ENCODE measurements at regions not wholly inside any gene's neighbourhood (a gene's known extent, or its start where the extent isn't known, plus 50 kb on each side); places are given as distances from the start of the nearest gene placed in this dataset.

- no peak overlapping the region for H2BK5ac ChIP-seq (ENCODE audit: low read depth, low read length)
- H3K79me1 ChIP-seq (ENCODE audit: low read depth, low read length) = no peaks in the 10 kb centered on the region
- H4K91ac ChIP-seq (replicated peaks; ENCODE audit: insufficient read length, low read length) = no peak overlapping the region
- FAIRE-seq (no peak), DNase-seq (ENCODE audit: low read depth in 1 of 2, low spot score in 2 of 2) (no peak)
- H2BK20ac ChIP-seq (ENCODE audit: low read length) = no peak overlapping the region
- no peak overlapping the region for H4K8ac ChIP-seq (ENCODE audit: extremely low read depth, insufficient read depth, low read length)
- no peaks in the 10 kb centered on the region for H3K36me3 ChIP-seq (ENCODE audit: control insufficient read depth in 2 of 4, insufficient read depth in 4 of 4, low read length in 3 of 4)
- H2BK120ac ChIP-seq (replicated peaks; ENCODE audit: low read depth, low read length) = no peak overlapping the region
- no peaks in the 10 kb centered on the region for H4K20me1 ChIP-seq (replicated peaks in 1 of 2; ENCODE audit: control insufficient read depth in 1 of 2, insufficient read depth in 2 of 2, low read length in 2 of 2)
- WGBS, 2 experiments (ENCODE audit: extremely low coverage in 1 of 2, insufficient coverage in 1 of 2, insufficient read length in 1 of 2, insufficient replicate concordance in 2 of 2, low coverage in 1 of 2, low lambda C conversion rate in 2 of 2, missing lambda C conversion rate in 1 of 2) = 93% methylated on average over 2 of the region's 2 CpGs; no CpG with 5 or more reads in 1 of the 2 experiments
- H3K27ac ChIP-seq (ENCODE audit: low read depth, low read length) = no peak overlapping the region
- no peaks in the 10 kb centered on the region for H3K79me2 ChIP-seq (ENCODE audit: control insufficient read depth in 1 of 2, insufficient read depth in 2 of 2, low read length in 2 of 2)
- H3K4me1 ChIP-seq (replicated peaks in 1 of 4; ENCODE audit: control insufficient read depth in 3 of 4, insufficient read depth in 4 of 4, low read length in 3 of 4) = no peaks in the 10 kb centered on the region
- H3K9me3 ChIP-seq (ENCODE audit: insufficient read depth in 2 of 2, low read depth in 1 of 2, low read length in 1 of 2) = no peaks in the 10 kb centered on the region
- no peak overlapping the region for H3K23ac ChIP-seq (ENCODE audit: insufficient read length)
- H3K4me2 ChIP-seq (ENCODE audit: insufficient read depth in 1 of 2, low read depth in 2 of 2, low read length in 2 of 2) = no peak overlapping the region
- no peak overlapping the region for H2BK12ac ChIP-seq (ENCODE audit: low read depth, low read length)
- no peaks in the 10 kb centered on the region for H3K23me2 ChIP-seq (ENCODE audit: low read depth, low read length)
- ChIA-PET POLR2A (ENCODE audit: partially characterized antibody) (no interaction called here), CTCF (ENCODE audit: partially characterized antibody) (interaction anchor here (1.7 kb wide), 1 partner anchor 24 kb away, joined by 6 read pairs; no protein-coding TSS in a partner anchor)
- H2AK5ac ChIP-seq (ENCODE audit: low read depth, low read length) = no peak overlapping the region
- H2AFZ ChIP-seq (ENCODE audit: low read length) = no peak overlapping the region
- H3K18ac ChIP-seq (ENCODE audit: extremely low read depth, low read length) = no peak overlapping the region
- no peak overlapping the region for H3K56ac ChIP-seq (replicated peaks; ENCODE audit: insufficient read length, low read depth, low read length)
- no peak overlapping the region for H3K4me3 ChIP-seq (ENCODE audit: extremely low read depth in 1 of 4, insufficient read depth in 2 of 4, low read depth in 3 of 4, low read length in 4 of 4)
- no peak overlapping the region for H4K5ac ChIP-seq (ENCODE audit: insufficient read length, low read depth, low read length)
- TF ChIP-seq EZH2 (IDR thresholded peaks at IDR 0.05; ENCODE audit: low read depth, low read length, severe bottlenecking) (no peak), CHD2 (IDR thresholded peaks at IDR 0.05; ENCODE audit: low read length) (no peak), TEAD4 (IDR thresholded peaks at IDR 0.05; ENCODE audit: low read depth, low read length) (no peak), YY1 (IDR thresholded peaks at IDR 0.05; ENCODE audit: low read depth, low read length) (no peak), E2F6 (IDR thresholded peaks at IDR 0.05) (no peak), MAFK (IDR thresholded peaks at IDR 0.05; ENCODE audit: low read depth, low read length) (no peak), CTCF (IDR thresholded peaks at IDR 0.05; ENCODE audit: control extremely low read depth in 1 of 3, insufficient read depth in 1 of 3, low read depth in 1 of 3, low read length in 3 of 3) (no peak), GABPA (IDR thresholded peaks at IDR 0.05; ENCODE audit: borderline replicate concordance, insufficient read depth, low read length) (no peak), MAX (IDR thresholded peaks at IDR 0.05) (no peak), HDAC6 (IDR thresholded peaks at IDR 0.05; ENCODE audit: low read depth, low read length) (no peak), SP2 (IDR thresholded peaks at IDR 0.05; ENCODE audit: low read length) (no peak)
- H3K4ac ChIP-seq (replicated peaks; ENCODE audit: insufficient read length, low read depth, low read length) = no peak overlapping the region
- no peak overlapping the region for H3K14ac ChIP-seq (ENCODE audit: insufficient read length)
- H3K27me3 ChIP-seq (replicated peaks in 1 of 4; ENCODE audit: control insufficient read depth in 3 of 4, extremely low read depth in 1 of 4, insufficient read depth in 3 of 4, low read length in 3 of 4) = no peaks in the 10 kb centered on the region
- no peak overlapping the region for H3K9ac ChIP-seq (replicated peaks in 1 of 4; ENCODE audit: extremely low read depth in 1 of 4, low read depth in 3 of 4, low read length in 3 of 4)
- H2BK15ac ChIP-seq (ENCODE audit: low read length) = no peak overlapping the region
Observed at GRCh38 chr3:116639641-116640040, 69.9 kb upstream of the TUSC7 start.

All from H1 (cell line).